ENCODE measurements at regions not wholly inside any gene's neighbourhood (a gene's known extent, or its start where the extent isn't known, plus 50 kb on each side); places are given as distances from the start of the nearest gene placed in this dataset.
"Not testable (repeated sequence)": the region's sequence is repeated elsewhere in the genome, so short reads cannot be mapped to it uniquely, and the experiment has no call there.

DNA sequence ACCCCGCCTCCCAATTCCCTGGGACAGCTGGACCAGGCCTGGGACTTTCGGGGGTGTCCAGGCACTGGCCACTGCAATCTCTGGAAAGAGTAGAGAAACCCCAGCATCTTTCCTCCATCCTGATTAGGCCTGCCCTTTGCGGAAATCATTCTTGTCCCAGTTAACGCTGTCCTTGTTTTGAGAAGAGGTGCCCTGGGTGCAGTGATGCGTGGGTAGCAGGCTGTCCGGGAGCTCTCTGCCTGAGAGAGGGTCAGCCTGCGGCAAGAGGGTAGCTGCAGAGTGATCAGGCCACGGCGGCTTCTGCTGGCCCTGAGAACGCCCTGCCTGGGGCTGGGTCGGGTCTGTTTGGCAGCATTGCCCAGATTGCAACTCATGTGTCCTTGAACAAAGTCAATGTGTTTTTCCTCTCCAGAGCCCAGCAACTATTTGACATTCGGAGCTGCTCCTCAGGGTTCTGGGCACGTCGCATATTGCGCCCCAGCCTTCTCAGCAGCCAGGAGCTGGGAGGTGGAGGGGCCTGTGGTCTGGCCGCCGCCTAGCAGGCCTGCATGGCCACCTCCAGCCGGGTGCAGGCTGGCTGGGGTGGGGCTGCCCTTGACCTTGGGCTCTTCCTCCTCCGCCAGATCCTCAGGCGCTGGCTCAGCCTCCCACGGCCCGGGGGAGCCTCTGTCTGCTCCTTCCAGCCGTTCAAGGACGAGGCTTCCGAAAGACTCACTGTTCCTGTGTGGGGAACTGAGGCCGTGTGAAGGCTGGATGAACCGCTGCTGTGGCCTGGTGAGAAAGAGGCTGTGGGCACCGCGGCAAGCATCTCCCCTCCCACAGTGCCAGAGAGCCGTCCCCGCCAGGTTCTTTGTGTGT is 150.1 kb upstream of the ZNF469 start:
- DNase-seq: not testable (repeated sequence)

DNA sequence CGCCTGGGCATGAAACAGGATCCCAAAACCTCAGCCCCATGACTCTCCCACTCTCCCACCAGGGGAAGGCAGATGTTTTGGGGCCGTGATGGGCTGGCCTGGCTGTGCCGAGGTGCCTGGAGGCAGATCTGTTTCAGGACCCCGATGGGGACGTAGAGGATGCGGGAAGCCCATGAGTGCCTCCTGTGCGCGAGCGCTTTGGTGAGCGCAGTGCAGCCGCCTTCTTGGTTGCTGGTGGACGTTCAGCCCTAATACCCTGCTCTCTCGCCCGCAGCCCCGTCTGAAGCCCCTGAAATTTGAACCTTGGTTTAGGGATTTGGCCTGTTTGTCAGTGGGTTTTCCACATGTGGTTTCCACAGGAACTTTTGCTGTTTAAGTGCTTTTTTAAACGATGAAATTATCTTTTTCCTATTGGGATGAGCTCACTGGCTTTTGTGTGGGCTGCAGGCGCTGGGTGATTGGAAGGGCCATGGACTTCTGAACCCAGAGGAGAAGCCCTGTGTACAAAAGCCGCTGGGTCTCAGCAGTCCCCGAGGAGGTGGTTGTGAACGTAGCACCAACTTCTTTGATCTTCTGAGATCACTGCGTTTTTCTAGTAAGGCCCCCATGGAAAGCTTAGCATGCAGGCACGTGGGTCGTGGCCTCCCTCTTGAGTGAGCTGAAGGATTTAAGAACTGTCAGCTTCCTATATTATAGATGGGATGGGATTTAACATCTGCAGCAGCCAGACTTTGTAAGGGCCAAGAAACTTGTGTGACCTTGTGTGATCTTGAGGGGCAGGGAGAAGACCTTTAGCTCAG is 148.9 kb upstream of the ZNF469 start:
- DNase-seq: not testable (repeated sequence)

DNA sequence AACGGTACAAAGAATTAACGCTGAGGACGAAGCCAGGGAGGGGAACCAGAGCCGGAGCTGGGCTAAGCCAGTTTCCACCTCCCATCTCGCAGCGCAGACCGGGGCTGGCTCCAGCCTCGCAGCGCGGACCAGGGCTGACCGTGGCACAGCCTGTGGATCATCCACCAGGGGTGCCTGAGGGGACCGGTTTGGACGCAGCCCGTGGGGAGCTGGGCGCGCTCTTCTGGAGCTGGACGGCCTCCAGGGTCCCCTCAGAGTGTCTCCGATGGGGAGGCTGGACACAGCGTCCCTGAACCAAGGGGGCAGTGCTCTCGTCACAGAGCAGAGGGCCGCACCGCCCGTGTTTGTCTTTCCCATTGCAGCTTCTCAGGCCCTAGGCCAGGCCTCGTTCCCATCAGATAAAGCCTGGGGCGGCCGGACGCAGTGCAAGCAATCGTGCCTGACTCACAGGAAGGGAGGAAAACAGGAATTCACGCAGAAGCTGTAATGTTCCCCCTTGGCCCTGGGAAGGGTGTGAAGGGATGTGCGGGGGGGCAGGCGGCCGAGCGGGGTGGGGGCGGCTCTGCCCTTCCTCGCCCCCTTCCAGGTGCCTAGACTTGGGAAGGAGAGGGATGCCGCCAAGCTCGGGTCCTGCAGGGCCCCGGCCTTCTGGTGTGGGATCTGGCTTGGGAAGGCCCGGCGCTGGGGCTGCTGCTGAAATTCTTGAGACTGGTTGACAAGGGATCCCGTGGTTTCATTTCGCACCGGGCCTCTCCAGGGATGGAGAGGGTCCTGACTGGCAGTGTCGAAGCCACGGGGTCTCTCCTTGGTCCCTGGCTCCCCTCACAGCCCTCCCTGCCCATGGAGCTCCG is 148.1 kb upstream of the ZNF469 start:
- DNase-seq: not testable (repeated sequence)

DNA sequence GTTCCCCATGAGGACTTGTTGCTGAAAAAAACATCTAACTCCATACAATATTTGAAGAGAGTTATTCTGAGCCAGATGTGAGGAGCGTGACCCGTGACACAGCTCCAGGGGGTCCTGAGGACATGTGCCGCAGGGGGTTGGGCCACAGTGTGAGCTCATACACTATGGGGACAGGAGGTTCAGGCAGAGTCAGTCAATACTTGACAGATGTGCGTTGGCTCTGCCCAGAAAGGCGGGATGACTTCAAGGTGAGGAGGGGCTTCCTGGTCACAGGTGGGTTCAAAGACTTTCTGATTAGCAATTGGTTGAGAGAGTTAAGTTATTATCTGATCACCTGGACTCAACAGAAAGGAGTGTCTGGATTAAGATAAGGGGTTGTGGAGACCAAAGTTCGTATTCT is 147.1 kb upstream of the ZNF469 start:
- not testable (repeated sequence) for DNase-seq

DNA sequence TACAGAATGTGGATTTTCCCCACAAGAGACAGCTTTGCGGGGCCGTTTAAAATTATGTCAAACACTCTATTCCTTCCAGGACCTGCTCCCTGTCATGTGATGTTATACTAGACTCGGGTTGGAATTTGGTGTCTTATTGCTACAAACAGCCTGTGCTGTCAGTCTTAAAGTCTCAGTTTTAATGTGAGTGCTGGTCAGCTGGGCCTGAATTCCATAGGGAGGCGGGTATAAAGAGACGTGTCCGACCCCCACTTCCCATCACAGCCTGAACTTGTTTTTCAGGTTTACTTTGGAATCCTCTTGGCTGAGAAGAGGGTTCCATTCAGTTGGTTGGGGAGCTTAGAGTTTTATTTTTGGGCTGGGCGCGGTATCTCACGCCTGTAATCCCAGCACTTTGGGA is 146.5 kb upstream of the ZNF469 start:
- not testable (repeated sequence) for DNase-seq

DNA sequence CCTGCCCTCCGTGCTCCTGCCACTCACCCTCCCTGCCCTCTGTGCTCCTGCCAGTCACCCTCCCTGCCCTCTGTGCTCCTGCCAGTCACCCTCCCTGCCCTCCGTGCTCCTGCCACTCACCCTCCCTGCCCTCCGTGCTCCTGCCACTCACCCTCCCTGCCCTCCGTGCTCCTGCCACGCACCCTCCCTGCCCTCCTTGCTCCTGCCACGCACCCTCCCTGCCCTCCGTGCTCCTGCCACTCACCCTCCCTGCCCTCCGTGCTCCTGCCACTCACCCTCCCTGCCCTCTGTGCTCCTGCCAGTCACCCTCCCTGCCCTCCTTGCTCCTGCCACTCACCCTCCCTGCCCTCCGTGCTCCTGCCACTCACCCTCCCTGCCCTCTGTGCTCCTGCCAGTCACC is 145.4 kb upstream of the ZNF469 start:
- not testable (repeated sequence) for DNase-seq

DNA sequence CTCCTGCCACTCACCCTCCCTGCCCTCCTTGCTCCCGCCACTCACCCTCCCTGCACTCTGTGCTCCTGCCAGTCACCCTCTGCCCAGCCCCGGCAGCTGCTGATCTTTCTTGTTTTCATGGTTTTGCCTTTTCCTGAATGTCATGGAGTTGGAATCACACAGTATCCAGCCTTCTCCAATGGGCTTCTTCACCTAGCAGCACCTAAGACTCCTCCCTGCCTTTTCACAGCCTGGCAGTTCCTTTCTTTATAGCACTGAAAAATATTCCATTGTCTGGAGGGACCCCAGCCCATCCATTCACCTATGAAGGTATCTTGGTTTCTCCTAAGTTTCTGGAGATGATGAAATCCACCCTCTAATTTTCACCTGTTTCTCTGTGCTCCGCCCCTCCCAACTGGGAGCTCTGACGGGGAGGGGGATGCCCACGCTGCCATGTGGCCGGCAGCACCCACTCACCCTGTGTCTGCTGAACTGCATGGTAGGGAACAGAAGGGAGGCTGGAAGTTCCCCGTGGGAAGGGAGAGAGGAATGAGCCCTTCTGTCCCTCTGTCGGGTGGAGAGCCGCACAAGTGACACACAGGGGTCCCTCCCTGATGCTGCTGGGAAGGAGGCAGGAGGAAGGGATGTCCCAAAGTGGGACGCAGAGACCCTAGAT is 144.9 kb upstream of the ZNF469 start:
- not testable (repeated sequence) for DNase-seq

DNA sequence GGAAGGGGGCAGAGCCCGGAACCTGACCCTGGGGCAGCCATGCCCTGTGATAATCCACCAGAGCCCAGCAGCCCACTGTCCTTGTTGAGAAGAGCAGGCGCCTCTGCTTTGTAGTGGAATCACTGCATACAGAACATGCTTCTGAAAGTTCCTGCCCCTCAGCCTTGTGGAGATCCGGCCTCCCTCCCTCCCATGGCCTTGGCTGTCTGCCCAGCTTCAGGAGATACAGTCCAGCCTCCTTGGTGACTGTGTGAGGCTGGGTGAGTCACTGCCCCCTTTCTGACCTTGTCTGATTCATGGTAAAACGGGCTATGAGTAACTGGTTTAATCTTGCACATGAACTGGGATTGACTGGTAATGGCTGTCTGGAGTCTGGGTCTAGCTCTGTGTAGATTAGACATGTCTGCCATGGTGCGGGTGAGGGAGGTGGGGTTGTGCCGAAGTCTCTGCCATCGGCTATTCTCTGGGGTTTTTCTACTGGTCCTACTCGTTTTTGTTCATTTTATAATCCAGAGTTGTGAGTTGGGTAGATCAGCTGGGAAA is 144.0 kb upstream of the ZNF469 start:
- DNase-seq: not testable (repeated sequence)

DNA sequence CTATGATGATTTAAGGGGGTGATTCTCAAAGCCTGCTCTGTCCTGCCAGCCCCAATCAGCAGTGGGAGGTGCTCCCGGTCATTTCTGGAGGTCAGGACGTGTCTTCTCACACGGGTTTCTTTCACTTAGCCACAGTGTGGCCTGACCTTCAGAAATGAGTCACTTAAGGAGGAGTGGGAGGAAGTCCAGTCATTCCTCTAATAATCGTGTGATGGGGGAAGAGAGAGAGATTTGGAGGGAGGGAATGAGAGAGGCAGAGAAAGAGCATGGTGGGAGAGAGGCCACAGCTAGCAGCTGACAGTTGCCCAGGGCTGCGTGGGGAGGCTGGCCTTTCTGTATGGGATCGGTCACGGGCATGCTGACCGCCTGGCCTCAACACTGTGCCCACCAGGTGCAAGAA is 142.6 kb upstream of the ZNF469 start:
- DNase-seq: not testable (repeated sequence)

DNA sequence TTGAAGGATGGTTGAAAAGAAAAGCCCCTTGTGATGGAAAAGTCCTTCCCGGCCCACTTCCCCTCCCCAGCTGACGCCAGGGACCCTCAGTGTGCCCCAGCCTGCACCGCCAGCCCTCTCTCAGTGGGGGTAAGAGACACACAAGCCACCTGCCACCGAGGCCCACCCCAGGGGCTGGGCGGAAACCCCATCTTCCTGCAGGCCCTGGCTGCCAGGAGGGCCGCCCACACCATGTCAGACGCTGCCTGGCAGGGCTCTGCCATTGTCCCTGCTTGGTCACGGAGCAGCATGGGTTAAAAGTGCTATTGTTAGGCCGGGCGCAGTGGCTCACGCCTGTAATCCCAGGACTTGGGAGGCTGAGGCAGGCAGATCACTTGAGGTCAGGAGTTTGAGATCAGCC is 142.0 kb upstream of the ZNF469 start:
- DNase-seq: not testable (repeated sequence)

DNA sequence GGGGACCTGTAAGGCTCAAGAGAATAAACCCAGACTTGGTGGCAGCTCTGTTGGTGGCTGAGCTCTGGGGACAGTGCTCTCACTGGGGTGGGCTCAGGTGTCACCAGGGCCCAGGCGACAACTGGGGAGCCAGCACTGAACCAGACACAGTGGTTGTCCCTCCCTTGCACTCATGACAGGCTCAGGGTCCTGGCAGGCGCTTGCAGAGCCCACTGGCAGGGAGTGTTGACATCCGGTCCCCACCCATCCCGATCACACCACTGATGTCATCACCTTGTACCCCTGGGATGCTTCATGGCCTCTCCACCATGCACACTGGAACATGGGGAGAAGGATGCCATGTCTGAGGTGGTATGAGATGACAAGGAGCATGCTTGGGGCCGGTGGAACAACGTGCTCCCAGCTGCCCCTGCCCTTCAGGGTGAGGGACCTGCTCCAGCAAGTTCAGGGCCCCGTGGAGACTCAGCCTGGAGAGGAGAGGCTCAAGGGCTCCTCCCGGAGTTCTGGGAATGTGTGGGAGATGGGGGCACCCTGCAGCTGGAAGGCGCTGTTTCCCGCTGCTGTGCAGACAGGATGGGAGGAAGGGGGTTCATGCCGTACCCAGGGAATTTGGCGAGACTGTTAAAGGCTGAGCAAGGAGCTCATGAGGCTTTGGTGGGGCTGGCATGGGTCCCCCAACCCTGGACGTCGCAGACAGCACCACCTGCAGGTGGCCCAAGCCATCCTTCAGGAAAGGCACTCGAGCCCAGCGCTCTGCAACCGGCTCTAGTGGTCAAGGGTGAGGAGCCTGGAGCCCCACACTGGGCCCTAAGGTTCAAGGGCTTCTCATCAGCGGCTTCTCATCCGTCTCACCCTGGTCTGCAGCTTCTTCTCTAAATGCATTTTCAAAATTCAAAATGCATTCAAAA is 141.1 kb upstream of the ZNF469 start:
- DNase-seq: not testable (repeated sequence)

DNA sequence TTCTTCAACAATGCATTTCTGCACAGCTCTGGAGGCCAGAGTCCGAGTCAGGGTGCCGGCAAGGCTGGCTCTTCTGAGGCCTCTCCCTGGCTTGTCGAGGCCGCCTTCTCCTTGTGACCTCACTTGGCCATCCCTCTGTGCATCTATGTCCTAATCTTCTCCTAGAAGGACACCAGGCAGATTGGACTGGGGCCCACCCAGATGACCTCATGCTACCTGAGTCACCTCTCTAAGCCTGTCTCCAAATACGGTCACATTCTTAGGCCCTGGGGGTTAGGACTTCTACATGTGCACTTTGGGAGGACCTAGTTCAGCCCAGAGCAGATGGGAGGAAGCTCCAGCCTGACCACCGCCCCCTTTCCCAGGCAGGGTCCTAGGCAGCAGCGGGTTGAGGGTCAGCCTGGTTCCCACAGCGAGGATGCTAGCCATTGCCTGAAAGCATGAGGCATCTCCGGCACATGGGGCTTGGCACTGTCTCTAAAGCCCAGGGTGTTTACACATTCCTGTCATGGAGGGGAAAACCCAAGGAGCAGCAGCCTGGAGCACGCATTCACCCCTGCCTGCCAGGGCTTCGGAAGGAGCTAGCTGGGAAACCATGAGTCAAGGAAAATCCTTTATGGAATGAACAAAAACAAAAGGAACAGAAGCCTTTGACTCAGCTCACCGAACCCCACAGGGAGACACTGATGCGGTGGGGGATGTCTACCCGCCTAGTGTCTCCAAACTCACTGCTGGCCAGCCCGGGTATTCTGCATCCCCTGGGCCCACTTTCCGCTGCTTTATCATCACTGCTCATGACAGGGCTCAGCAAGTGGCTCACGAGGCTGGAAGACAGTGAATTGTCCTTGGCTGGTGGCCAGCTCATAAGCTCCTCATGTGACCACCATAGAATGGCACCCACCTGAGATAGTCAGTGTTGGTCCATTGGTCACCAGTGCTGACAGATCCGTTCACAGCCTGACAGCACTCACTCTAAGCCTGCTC is 140.2 kb upstream of the ZNF469 start:
- DNase-seq: not testable (repeated sequence)

DNA sequence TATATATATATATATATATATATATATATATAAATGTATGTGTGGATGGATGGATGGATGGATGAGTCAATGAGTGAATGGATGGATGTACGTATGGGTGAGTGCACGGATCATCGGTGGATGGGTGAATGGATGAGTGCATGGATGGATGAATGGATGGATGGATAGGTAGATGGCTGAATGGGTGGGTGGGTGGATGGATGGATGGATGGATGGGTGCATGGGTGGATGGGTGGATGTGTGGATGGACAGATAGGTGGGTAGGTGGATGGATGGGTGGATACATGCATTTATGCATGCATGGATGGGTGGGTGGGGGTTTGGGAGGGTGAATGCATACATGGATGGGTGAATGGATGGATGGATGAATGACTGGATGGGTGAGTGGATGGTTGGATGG is 138.8 kb upstream of the ZNF469 start:
- DNase-seq: not testable (repeated sequence)

DNA sequence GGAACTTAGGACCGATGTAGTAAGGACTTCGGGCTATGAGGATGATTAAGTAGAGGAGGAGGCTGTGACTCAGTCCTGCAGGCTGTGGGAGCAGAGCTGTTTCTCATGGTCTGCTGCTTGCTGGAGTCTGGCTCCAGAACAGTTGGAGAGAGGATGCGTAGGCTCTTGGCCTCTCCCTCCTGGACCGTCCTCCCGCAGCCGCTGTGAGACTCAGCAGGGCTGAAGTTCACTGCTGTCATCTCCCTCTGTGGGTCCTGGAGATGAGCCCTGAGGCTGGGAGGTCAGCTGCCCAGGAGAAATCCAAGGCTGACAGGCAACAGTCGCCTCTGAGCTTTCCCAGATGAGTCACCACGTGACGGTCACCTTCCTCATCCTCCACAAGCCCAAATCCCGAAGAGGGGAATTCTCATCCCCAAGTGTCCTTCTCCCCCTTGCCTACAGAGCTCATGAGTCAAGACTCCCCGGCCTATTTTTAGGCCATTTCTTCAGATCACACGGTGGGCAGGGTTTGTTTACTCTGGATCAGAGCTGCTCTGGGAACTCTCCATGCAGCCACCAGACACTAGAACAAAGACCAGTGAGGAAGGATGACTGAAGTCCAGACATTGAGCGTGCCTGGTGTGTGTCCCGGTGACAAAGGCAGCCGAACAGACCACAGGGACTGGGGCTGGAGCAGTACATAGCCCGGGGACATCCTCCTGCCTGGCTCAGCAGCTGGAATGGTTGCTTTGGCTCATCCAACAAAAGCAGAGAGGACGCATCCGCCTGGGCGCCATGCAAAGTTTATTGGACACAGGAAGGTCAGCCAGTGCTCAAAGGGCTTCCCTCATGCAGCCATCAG is 137.3 kb upstream of the ZNF469 start:
- DNase-seq: not testable (repeated sequence)

DNA sequence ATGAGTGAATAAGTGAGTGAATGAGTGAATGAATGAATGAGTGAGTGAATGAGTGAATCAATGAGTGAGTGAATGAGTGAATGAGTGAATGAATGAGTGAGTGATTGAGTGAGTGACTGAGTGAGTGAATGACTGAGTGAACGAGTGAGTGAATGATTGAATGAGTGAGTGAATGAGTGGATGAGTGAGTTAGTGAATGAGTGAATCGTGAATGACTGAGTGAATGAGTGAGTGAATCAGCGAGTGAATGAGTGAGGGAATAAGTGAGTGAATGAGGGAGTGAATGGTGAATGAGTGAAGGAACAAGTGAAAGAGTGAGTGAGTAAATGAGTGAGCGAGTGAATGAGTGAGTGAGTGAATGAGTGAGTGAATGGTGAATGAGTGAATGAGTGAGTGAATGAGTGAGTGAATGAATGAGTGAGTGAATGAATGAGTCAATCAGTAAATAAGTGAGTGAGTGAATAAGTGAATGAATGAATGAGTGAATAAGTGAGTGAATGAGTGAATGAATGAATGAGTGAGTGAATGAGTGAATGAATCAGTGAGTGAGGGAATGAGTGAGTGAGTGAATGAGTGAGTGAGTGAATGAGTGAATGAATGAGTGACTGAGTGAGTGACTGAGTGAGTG is 135.7 kb upstream of the ZNF469 start:
- not testable (repeated sequence) for DNase-seq

DNA sequence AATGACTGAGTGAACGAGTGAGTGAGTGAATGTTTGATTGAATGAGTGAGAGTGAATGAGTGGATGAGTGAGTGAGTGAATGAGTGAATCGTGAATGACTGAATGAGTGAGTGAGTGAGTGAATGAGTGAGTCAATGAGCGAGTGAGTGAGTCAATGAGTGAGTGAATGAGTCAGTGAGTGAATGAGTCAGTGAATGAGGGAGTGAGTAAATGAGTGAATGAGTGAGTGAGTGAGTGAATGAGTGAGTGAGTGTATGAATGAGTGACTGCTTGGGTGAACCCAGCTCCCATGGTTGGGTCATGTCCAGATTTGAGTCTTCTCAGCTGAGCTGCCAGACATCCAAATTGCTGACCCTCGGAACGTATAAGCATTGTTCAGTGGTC is 135.2 kb upstream of the ZNF469 start:
- not testable (repeated sequence) for DNase-seq

DNA sequence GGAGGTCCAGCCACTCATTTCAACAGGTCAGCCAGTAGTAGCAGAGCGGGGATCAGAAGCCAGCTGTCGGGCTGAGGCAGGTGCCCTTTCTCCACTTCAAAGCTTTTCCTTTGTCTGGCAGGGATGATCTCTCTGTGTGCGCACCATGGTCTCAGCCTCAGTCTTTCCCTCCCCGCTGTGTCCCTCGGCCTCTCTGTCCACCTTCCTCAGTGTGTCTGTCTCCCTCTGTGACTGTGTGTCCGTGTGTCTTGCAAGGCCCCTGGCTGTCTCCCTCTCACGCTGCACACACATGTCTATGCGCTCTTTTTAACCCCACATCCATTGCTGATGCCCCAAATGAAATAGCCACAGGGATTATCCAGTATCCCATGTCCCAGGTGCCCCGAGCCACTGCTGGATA is 134.0 kb upstream of the ZNF469 start:
- DNase-seq: not testable (repeated sequence)

DNA sequence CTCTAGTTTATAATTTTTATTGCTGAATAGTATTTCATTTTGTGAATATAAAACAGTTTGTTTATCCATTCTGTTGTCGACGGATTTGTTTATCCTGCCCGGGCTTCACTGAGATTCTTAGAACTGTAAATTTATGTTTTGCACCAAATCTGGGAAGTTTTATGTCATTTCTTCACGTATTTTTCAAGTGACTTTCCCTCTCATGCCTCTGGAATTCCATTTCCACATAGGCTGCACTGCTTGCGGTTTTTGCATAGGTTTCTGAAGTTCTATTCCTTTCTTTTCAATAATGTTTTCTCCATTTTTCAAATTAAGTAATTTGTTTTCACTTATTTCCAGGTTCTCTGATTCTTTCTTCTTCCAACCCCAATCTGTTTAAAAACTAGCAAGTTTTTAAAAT is 132.4 kb upstream of the ZNF469 start:
- DNase-seq: not testable (repeated sequence)
